ENCODE measurements at regions not wholly inside any gene's neighbourhood (a gene's known extent, or its start where the extent isn't known, plus 50 kb on each side); places are given as distances from the start of the nearest gene placed in this dataset.

GRCh38 chrX:113873056-113873455 is 710.8 kb upstream of the HTR2C start:
- TF ChIP-seq CTCF (IDR thresholded peaks at IDR 0.05; ENCODE audit: insufficient read depth, low read depth, low read length), result no peak
- CTCF ChIA-PET, result no interaction called here
- no peak overlapping the region for H3K4me3 ChIP-seq (ENCODE audit: low read depth, low read length)
- POLR2A ChIA-PET, result no interaction called here
- H3K36me3 ChIP-seq (ENCODE audit: control insufficient read depth, insufficient read depth, low read length), result no peaks in the 10 kb centered on the region
- no peak for DNase-seq (ENCODE audit: low read depth)
- no peaks in the 10 kb centered on the region for H3K27me3 ChIP-seq (ENCODE audit: control insufficient read depth, insufficient read depth, low read length)

GRCh38 chrX:113868711-113869110 is 715.2 kb upstream of the HTR2C start:
- CTCF ChIA-PET, result no interaction called here
- H3K4me3 ChIP-seq (ENCODE audit: low read depth, low read length), result no peak overlapping the region
- POLR2A ChIA-PET, result no interaction called here
- no peak for TF ChIP-seq CTCF (IDR thresholded peaks at IDR 0.05; ENCODE audit: insufficient read depth, low read depth, low read length)
- no peaks in the 10 kb centered on the region for H3K27me3 ChIP-seq (ENCODE audit: control insufficient read depth, insufficient read depth, low read length)
- DNase-seq (ENCODE audit: low read depth), result no peak
- H3K36me3 ChIP-seq (ENCODE audit: control insufficient read depth, insufficient read depth, low read length), result no peaks in the 10 kb centered on the region

DNA sequence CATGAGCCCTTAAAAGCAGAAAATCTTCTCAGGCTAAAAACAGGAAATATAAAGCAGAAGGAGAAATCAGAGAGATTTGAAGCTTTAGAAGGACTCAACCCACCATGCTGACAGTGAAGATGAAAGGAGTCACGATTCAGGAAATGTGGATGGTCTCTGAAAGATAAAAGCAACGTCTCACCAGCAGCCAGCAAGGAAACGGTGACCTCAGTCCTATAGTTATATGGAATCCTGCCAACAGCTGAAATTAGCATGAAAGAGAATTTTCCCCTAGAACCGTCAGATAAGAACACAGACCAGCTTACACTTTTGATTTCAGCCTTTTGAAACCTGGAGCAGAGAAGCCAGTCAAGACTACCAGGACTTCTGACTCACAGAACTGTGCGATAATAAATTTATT is 715.7 kb upstream of the HTR2C start:
- TF ChIP-seq CTCF (IDR thresholded peaks at IDR 0.05; ENCODE audit: insufficient read depth, low read depth, low read length), result no peak
- no peaks in the 10 kb centered on the region for H3K27me3 ChIP-seq (ENCODE audit: control insufficient read depth, insufficient read depth, low read length)
- H3K36me3 ChIP-seq (ENCODE audit: control insufficient read depth, insufficient read depth, low read length), result no peaks in the 10 kb centered on the region
- no peak overlapping the region for H3K4me3 ChIP-seq (ENCODE audit: low read depth, low read length)
- no peak for DNase-seq (ENCODE audit: low read depth)
- CTCF ChIA-PET, result no interaction called here
- POLR2A ChIA-PET, result no interaction called here

- CTCF ChIA-PET, result no interaction called here
- POLR2A ChIA-PET, result no interaction called here
- TF ChIP-seq CTCF (IDR thresholded peaks at IDR 0.05; ENCODE audit: insufficient read depth, low read depth, low read length), result no peak
- no peak for DNase-seq (ENCODE audit: low read depth)
- no peaks in the 10 kb centered on the region for H3K36me3 ChIP-seq (ENCODE audit: control insufficient read depth, insufficient read depth, low read length)
- no peaks in the 10 kb centered on the region for H3K27me3 ChIP-seq (ENCODE audit: control insufficient read depth, insufficient read depth, low read length)
- H3K4me3 ChIP-seq (ENCODE audit: low read depth, low read length), result no peak overlapping the region
Observed at GRCh38 chrX:113849408-113849807, 734.5 kb upstream of the HTR2C start.

GRCh38 chrX:113833096-113834055 is 750.5 kb upstream of the HTR2C start:
- POLR2A ChIA-PET, result no interaction called here
- DNase-seq (ENCODE audit: low read depth), result no peak
- no peak overlapping the region for H3K4me3 ChIP-seq (ENCODE audit: low read depth, low read length)
- no peaks in the 10 kb centered on the region for H3K27me3 ChIP-seq (ENCODE audit: control insufficient read depth, insufficient read depth, low read length)
- TF ChIP-seq CTCF (IDR thresholded peaks at IDR 0.05; ENCODE audit: insufficient read depth, low read depth, low read length), result no peak
- CTCF ChIA-PET, result no interaction called here
- H3K36me3 ChIP-seq (ENCODE audit: control insufficient read depth, insufficient read depth, low read length), result no peaks in the 10 kb centered on the region
